ENCODE measurements at regions not wholly inside any gene's neighbourhood (a gene's known extent, or its start where the extent isn't known, plus 50 kb on each side); places are given as distances from the start of the nearest gene placed in this dataset.
"Not testable (repeated sequence)": the region's sequence is repeated elsewhere in the genome, so short reads cannot be mapped to it uniquely, and the experiment has no call there.

DNA sequence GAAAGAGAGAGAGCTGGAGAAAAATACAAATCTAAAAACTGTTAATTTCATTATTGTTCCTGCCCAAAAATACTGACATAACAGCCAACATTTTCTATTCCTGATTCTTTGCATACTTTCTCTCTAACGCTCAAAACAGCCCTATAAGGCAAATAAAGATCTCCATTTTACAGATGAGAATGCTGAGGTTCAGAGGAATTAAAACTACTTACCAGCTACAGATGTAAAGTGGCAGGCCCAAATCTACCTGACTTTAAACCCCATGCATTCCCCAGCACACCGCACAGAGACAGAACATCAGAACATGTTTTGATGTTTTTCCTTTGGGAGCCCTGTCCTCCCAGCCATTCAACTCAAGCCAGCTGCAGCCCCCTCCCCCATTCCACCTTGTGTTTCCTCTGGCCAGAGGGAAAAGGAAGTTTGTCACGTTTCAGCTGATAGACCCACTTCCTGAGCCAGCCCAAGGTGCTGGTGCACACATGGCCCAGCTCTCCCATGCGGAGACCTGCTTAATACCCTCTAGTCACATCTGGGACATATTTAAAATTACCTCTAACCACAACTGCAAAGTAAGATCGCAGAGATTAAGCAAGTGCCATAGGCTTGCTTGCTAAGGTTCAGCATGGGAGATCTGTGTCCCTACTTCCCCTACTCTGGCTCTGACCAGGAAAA is 133.1 kb upstream of the NFIA start:
- no peaks in the 10 kb centered on the region for H3K9me3 ChIP-seq
- H3K27ac ChIP-seq = no peak overlapping the region
- DNase-seq (ENCODE audit: low spot score in 2 of 2) = no peak
- no peaks in the 10 kb centered on the region for H3K27me3 ChIP-seq
- H3K4me1 ChIP-seq = peaks cover 0 to 3% of the 10 kb centered on the region in 2 donors
- TF ChIP-seq, protein P1, sequence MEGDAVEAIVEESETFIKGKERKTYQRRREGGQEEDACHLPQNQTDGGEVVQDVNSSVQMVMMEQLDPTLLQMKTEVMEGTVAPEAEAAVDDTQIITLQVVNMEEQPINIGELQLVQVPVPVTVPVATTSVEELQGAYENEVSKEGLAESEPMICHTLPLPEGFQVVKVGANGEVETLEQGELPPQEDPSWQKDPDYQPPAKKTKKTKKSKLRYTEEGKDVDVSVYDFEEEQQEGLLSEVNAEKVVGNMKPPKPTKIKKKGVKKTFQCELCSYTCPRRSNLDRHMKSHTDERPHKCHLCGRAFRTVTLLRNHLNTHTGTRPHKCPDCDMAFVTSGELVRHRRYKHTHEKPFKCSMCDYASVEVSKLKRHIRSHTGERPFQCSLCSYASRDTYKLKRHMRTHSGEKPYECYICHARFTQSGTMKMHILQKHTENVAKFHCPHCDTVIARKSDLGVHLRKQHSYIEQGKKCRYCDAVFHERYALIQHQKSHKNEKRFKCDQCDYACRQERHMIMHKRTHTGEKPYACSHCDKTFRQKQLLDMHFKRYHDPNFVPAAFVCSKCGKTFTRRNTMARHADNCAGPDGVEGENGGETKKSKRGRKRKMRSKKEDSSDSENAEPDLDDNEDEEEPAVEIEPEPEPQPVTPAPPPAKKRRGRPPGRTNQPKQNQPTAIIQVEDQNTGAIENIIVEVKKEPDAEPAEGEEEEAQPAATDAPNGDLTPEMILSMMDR (IDR thresholded peaks at IDR 0.05) = no peak
- H3K36me3 ChIP-seq = no peaks in the 10 kb centered on the region
- no peak overlapping the region for H3K4me3 ChIP-seq
- intact Hi-C loops (cut with DNase I) = no loop called here

DNA sequence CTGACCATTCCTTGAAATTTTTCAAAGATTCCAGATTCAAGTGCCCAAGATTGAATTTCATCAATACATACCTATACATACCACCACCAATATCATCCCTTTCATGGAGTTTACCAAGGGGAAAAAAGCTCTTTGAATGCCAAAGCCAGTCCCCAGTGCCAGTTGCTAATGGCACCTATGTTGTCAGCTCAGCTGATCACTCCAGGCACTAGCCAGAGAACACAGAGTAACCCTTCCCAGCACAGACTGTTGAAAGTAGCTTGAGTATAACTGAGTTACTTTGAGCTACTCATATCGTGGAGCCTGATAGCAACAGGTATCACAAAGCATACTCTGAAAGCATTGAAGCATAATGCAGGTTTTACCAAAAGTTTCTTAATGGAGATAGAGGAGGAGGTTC is 133.9 kb upstream of the NFIA start:
- Histone ChIP-seq H3K27me3 (no peaks in the 10 kb centered on the region), H3K4me1 (peaks cover 0 to 3% of the 10 kb centered on the region in 2 donors), H3K36me3 (no peaks in the 10 kb centered on the region), H3K9me3 (no peaks in the 10 kb centered on the region), H3K27ac (no peak overlapping the region), H3K4me3 (no peak overlapping the region)
- no peak for DNase-seq (ENCODE audit: low spot score in 2 of 2)
- TF ChIP-seq, protein P1 (IDR thresholded peaks at IDR 0.05) = no peak
- intact Hi-C loops (cut with DNase I) = no loop called here

DNA sequence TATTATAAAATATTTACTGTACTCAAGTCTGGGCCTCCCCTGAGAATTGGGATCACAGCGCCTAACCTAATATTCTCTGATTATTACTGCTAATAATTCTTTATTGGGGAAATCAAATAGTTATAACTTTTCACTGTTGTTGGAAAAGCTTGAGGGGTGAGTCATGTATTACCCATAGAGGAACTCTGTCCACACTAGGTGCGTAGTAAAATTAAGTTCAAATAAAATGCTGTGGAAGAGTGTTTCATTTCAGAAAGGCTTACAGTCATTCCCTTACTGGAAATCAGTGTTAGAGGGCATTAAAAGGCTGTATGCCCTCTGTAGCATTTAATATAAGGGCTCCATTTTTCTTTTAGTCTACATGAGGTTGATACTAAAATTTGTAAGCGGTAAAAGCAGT is 135.0 kb upstream of the NFIA start:
- Histone ChIP-seq H3K27ac (no peak overlapping the region), H3K4me1 (peaks cover 0 to 3% of the 10 kb centered on the region in 2 donors), H3K9me3 (no peaks in the 10 kb centered on the region), H3K27me3 (no peaks in the 10 kb centered on the region), H3K4me3 (no peak overlapping the region), H3K36me3 (no peaks in the 10 kb centered on the region)
- no peak for DNase-seq (ENCODE audit: low spot score in 2 of 2)
- TF ChIP-seq, protein P1 (IDR thresholded peaks at IDR 0.05) = no peak
- intact Hi-C loops (cut with DNase I) = no loop called here

DNA sequence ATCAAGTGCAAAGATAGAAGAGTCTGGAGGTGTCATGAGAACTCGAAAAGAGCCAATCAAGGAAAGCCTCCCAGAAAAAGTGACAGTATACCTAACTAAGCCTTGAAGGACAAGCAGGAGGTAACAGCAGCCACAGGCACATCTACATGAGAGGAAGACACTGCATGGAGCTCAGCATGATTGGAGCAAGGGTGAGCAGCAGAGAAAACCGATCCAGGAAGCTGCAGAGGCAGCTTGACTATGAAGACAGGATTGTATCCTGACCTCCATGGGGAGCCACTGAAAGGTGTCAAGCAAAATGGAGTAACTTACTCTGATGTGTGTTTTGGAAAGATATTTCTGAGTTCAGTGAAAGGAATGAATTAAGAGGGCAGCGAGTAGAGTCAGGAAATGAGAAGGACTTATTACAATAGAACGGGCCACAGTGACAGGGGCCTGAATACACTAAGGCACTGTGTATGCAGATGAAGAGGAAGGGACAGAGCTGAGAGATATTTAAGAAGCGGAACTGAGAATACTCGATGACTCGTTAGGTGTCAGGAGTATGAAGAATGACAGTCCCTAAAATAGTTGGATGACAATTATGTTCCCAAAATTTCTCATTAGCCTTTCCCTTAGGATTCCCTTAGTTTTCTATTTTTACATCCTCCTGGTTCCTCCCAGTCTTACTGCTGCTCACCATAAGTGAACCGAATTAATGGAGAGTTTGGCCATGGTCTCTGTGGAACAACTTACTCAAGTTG is 139.3 kb upstream of the NFIA start:
- TF ChIP-seq, protein P1 (IDR thresholded peaks at IDR 0.05) = no peak
- H3K4me3 ChIP-seq = no peak overlapping the region
- H3K4me1 ChIP-seq = no peaks in the 10 kb centered on the region
- H3K9me3 ChIP-seq = no peaks in the 10 kb centered on the region
- no peak for DNase-seq (ENCODE audit: low spot score in 2 of 2)
- no peaks in the 10 kb centered on the region for H3K27me3 ChIP-seq
- intact Hi-C loops (cut with DNase I) = no loop called here
- no peaks in the 10 kb centered on the region for H3K36me3 ChIP-seq
- H3K27ac ChIP-seq = no peak overlapping the region

DNA sequence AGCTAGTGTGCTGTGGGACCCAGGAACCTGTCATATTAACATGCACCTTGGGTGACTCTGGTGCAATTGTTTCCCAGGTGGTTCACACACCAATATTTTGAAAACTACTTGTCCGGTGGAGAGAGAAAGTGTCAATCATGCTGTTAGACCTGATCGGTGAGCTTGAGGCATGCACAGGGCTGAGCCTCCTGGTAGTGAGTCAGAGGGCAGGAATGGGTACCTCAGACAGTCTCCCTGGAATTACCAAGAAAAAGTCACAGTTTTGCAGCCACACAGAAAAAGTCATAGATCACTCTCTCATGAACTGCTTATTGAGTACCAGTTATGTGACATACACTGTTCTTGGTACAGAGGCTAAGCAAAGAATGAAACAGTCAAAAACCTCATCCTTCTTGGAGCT is 140.1 kb upstream of the NFIA start:
- TF ChIP-seq, protein P1 (IDR thresholded peaks at IDR 0.05) = no peak
- Histone ChIP-seq H3K4me3 (no peak overlapping the region), H3K27me3 (no peaks in the 10 kb centered on the region), H3K27ac (no peak overlapping the region), H3K9me3 (no peaks in the 10 kb centered on the region), H3K4me1 (no peaks in the 10 kb centered on the region), H3K36me3 (no peaks in the 10 kb centered on the region)
- intact Hi-C loops (cut with DNase I) = no loop called here
- no peak for DNase-seq (ENCODE audit: low spot score in 2 of 2)

DNA sequence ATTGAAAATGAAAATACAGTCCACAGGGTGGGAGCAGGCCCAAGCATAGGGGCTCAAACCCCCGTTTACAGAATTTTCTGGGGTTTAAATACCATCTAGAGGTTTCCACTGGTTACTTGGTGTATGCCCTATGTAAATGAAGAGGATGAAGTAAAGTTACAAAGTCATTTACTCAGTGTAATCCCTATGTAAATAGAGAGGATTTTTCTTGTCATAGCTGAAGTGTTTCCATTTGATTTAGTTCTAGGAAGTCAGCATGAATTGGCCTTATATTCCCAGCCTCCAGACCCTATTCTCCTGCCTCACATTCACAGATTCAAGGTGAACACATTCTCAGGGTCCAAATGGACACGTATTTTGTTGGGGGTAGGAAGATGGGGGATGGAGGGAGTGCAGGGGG is 141.7 kb upstream of the NFIA start:
- H3K27ac ChIP-seq; intact Hi-C loops (cut with DNase I); H3K4me3 ChIP-seq; H3K27me3 ChIP-seq; H3K4me1 ChIP-seq; H3K36me3 ChIP-seq; DNase-seq (ENCODE audit: low spot score in 2 of 2); H3K9me3 ChIP-seq: not testable (repeated sequence)
